ENCODE measurements at regions not wholly inside any gene's neighbourhood (a gene's known extent, or its start where the extent isn't known, plus 50 kb on each side); places are given as distances from the start of the nearest gene placed in this dataset.

GRCh38 chr1:172724765-172725613, 66.1 kb downstream of the FASLG start:
- TF ChIP-seq CTCF (IDR thresholded peaks at IDR 0.05) (no peak), POLR2AphosphoS5 (IDR thresholded peaks at IDR 0.05) (no peak)

Data from breast epithelium (tissue), 3 donors.